ENCODE measurements at regions not wholly inside any gene's neighbourhood (a gene's known extent, or its start where the extent isn't known, plus 50 kb on each side); places are given as distances from the start of the nearest gene placed in this dataset.

DNA sequence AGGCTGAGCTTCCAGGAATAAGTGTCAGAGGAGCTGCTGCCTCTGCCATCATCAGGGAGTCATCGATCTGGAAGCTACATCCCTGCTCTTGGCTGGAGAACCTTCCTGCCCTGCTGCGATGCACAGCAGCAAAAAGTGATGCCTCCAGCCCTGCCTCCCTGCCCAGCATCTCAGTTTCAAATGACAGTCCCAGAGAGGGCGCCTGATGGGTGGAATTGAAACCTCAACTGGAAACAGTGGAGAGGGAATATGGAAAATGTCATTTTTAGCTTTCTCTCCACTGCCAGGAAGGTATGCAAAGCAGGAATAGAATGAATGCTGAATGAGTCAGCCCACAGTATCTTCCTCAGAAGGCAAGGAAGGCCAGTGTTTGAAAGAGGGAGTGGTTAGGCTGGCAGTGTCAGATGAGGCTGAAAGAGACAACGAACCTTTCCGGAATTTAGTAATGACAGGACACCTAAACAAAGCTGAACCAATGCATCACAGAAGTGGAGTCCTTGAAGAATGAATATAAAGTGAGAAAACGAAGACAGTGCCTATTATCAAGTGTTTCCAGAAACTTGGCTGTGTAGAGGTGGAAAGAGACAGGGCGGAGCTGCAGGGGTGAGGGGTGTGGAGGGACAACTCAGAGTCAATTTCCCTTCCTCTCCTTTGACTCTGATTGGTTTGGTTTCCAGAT lies 153.9 kb upstream of the NDUFV2 start:
- TF ChIP-seq EZH2phosphoT487 (IDR thresholded peaks at IDR 0.05; ENCODE audit: borderline replicate concordance, low read depth, low read length), result no peak
- no peak for TF ChIP-seq CTCF (conservative IDR thresholded peaks at IDR 0.05; ENCODE audit: low read length)

Measured in OCI-LY7 (cell line).